ENCODE measurements at regions not wholly inside any gene's neighbourhood (a gene's known extent, or its start where the extent isn't known, plus 50 kb on each side); places are given as distances from the start of the nearest gene placed in this dataset.

GRCh38 chr12:125434131-125434530, 368.9 kb downstream of the AACS start:
- H3K36me3 ChIP-seq (ENCODE audit: control insufficient read depth in 2 of 2, insufficient read depth in 2 of 2, low read length in 2 of 2) = no peaks in the 10 kb centered on the region
- H3K9ac ChIP-seq (ENCODE audit: low read depth in 1 of 2, low read length in 2 of 2) = no peak overlapping the region
- H3K9me3 ChIP-seq (ENCODE audit: control insufficient read depth in 2 of 2, low read length in 2 of 2) = no peaks in the 10 kb centered on the region
- no peak overlapping the region for H3K27ac ChIP-seq (ENCODE audit: low read depth in 2 of 2, low read length in 2 of 2)
- H3K27me3 ChIP-seq (ENCODE audit: control insufficient read depth in 2 of 2, insufficient read depth in 2 of 2, low read length in 2 of 2) = no peaks in the 10 kb centered on the region
- no peak overlapping the region for H3K4me3 ChIP-seq (ENCODE audit: low read length in 2 of 2)
- H3K4me1 ChIP-seq (ENCODE audit: control insufficient read depth in 2 of 2, insufficient read depth in 2 of 2, low read length in 2 of 2) = no peaks in the 10 kb centered on the region

GRCh38 chr12:125434936-125435443, 369.8 kb downstream of the AACS start:
- H3K27me3 ChIP-seq (ENCODE audit: control insufficient read depth in 2 of 2, insufficient read depth in 2 of 2, low read length in 2 of 2) = no peaks in the 10 kb centered on the region
- H3K27ac ChIP-seq (ENCODE audit: low read depth in 2 of 2, low read length in 2 of 2) = no peak overlapping the region
- no peak overlapping the region for H3K9ac ChIP-seq (ENCODE audit: low read depth in 1 of 2, low read length in 2 of 2)
- H3K4me3 ChIP-seq (ENCODE audit: low read length in 2 of 2) = no peak overlapping the region
- H3K9me3 ChIP-seq (ENCODE audit: control insufficient read depth in 2 of 2, low read length in 2 of 2) = no peaks in the 10 kb centered on the region
- no peaks in the 10 kb centered on the region for H3K36me3 ChIP-seq (ENCODE audit: control insufficient read depth in 2 of 2, insufficient read depth in 2 of 2, low read length in 2 of 2)
- H3K4me1 ChIP-seq (ENCODE audit: control insufficient read depth in 2 of 2, insufficient read depth in 2 of 2, low read length in 2 of 2) = no peaks in the 10 kb centered on the region

- Histone ChIP-seq H3K9ac (ENCODE audit: low read depth in 1 of 2, low read length in 2 of 2) (no peak overlapping the region), H3K9me3 (ENCODE audit: control insufficient read depth in 2 of 2, low read length in 2 of 2) (no peaks in the 10 kb centered on the region), H3K27me3 (ENCODE audit: control insufficient read depth in 2 of 2, insufficient read depth in 2 of 2, low read length in 2 of 2) (no peaks in the 10 kb centered on the region), H3K27ac (ENCODE audit: low read depth in 2 of 2, low read length in 2 of 2) (no peak overlapping the region), H3K4me1 (ENCODE audit: control insufficient read depth in 2 of 2, insufficient read depth in 2 of 2, low read length in 2 of 2) (no peaks in the 10 kb centered on the region), H3K36me3 (ENCODE audit: control insufficient read depth in 2 of 2, insufficient read depth in 2 of 2, low read length in 2 of 2) (no peaks in the 10 kb centered on the region), H3K4me3 (ENCODE audit: low read length in 2 of 2) (no peak overlapping the region)
These were observed 370.6 kb downstream of the AACS start for GRCh38 chr12:125435871-125436270.

- Histone ChIP-seq H3K27ac (ENCODE audit: low read depth in 2 of 2, low read length in 2 of 2) (no peak overlapping the region), H3K27me3 (ENCODE audit: control insufficient read depth in 2 of 2, insufficient read depth in 2 of 2, low read length in 2 of 2) (no peaks in the 10 kb centered on the region), H3K9me3 (ENCODE audit: control insufficient read depth in 2 of 2, low read length in 2 of 2) (no peaks in the 10 kb centered on the region)
These were observed 371.5 kb downstream of the AACS start for GRCh38 chr12:125436686-125437085.

GRCh38 chr12:125440399-125440798, 375.2 kb downstream of the AACS start:
- Histone ChIP-seq H3K4me1 (ENCODE audit: control insufficient read depth in 2 of 2, insufficient read depth in 2 of 2, low read length in 2 of 2) (no peaks in the 10 kb centered on the region), H3K27ac (ENCODE audit: low read depth in 2 of 2, low read length in 2 of 2) (no peak overlapping the region), H3K4me3 (ENCODE audit: low read length in 2 of 2) (no peak overlapping the region), H3K36me3 (ENCODE audit: control insufficient read depth in 2 of 2, insufficient read depth in 2 of 2, low read length in 2 of 2) (no peaks in the 10 kb centered on the region), H3K27me3 (ENCODE audit: control insufficient read depth in 2 of 2, insufficient read depth in 2 of 2, low read length in 2 of 2) (no peaks in the 10 kb centered on the region), H3K9ac (ENCODE audit: low read depth in 1 of 2, low read length in 2 of 2) (no peak overlapping the region), H3K9me3 (ENCODE audit: control insufficient read depth in 2 of 2, low read length in 2 of 2) (no peaks in the 10 kb centered on the region)

More at GRCh38 chr12:125436686-125437085, 371.5 kb downstream of the AACS start:
- H3K4me3 ChIP-seq (ENCODE audit: low read length in 2 of 2) = no peak overlapping the region
- no peaks in the 10 kb centered on the region for H3K4me1 ChIP-seq (ENCODE audit: control insufficient read depth in 2 of 2, insufficient read depth in 2 of 2, low read length in 2 of 2)
- H3K36me3 ChIP-seq (ENCODE audit: control insufficient read depth in 2 of 2, insufficient read depth in 2 of 2, low read length in 2 of 2) = no peaks in the 10 kb centered on the region
- no peak overlapping the region for H3K9ac ChIP-seq (ENCODE audit: low read depth in 1 of 2, low read length in 2 of 2)

- H3K9ac ChIP-seq (ENCODE audit: low read depth in 1 of 2, low read length in 2 of 2) = no peak overlapping the region
- no peak overlapping the region for H3K4me3 ChIP-seq (ENCODE audit: low read length in 2 of 2)
- no peaks in the 10 kb centered on the region for H3K4me1 ChIP-seq (ENCODE audit: control insufficient read depth in 2 of 2, insufficient read depth in 2 of 2, low read length in 2 of 2)
- no peaks in the 10 kb centered on the region for H3K27me3 ChIP-seq (ENCODE audit: control insufficient read depth in 2 of 2, insufficient read depth in 2 of 2, low read length in 2 of 2)
- no peak overlapping the region for H3K27ac ChIP-seq (ENCODE audit: low read depth in 2 of 2, low read length in 2 of 2)
- no peaks in the 10 kb centered on the region for H3K36me3 ChIP-seq (ENCODE audit: control insufficient read depth in 2 of 2, insufficient read depth in 2 of 2, low read length in 2 of 2)
- no peaks in the 10 kb centered on the region for H3K9me3 ChIP-seq (ENCODE audit: control insufficient read depth in 2 of 2, low read length in 2 of 2)
These were observed 378.1 kb downstream of the AACS start for GRCh38 chr12:125443341-125443740.

- H3K9ac ChIP-seq (ENCODE audit: low read depth in 1 of 2, low read length in 2 of 2) = no peak overlapping the region
- no peaks in the 10 kb centered on the region for H3K9me3 ChIP-seq (ENCODE audit: control insufficient read depth in 2 of 2, low read length in 2 of 2)
- no peak overlapping the region for H3K4me3 ChIP-seq (ENCODE audit: low read length in 2 of 2)
- no peaks in the 10 kb centered on the region for H3K27me3 ChIP-seq (ENCODE audit: control insufficient read depth in 2 of 2, insufficient read depth in 2 of 2, low read length in 2 of 2)
- H3K36me3 ChIP-seq (ENCODE audit: control insufficient read depth in 2 of 2, insufficient read depth in 2 of 2, low read length in 2 of 2) = no peaks in the 10 kb centered on the region
- no peaks in the 10 kb centered on the region for H3K4me1 ChIP-seq (ENCODE audit: control insufficient read depth in 2 of 2, insufficient read depth in 2 of 2, low read length in 2 of 2)
- no peak overlapping the region for H3K27ac ChIP-seq (ENCODE audit: low read depth in 2 of 2, low read length in 2 of 2)
These were observed 386.2 kb downstream of the AACS start for GRCh38 chr12:125451408-125451807.

GRCh38 chr12:125453751-125454150, 388.5 kb downstream of the AACS start:
- no peaks in the 10 kb centered on the region for H3K4me1 ChIP-seq (ENCODE audit: control insufficient read depth in 2 of 2, insufficient read depth in 2 of 2, low read length in 2 of 2)
- H3K27ac ChIP-seq (ENCODE audit: low read depth in 2 of 2, low read length in 2 of 2) = no peak overlapping the region
- H3K27me3 ChIP-seq (ENCODE audit: control insufficient read depth in 2 of 2, insufficient read depth in 2 of 2, low read length in 2 of 2) = no peaks in the 10 kb centered on the region
- H3K9ac ChIP-seq (ENCODE audit: low read depth in 1 of 2, low read length in 2 of 2) = no peak overlapping the region
- H3K4me3 ChIP-seq (ENCODE audit: low read length in 2 of 2) = no peak overlapping the region
- H3K9me3 ChIP-seq (ENCODE audit: control insufficient read depth in 2 of 2, low read length in 2 of 2) = no peaks in the 10 kb centered on the region
- no peaks in the 10 kb centered on the region for H3K36me3 ChIP-seq (ENCODE audit: control insufficient read depth in 2 of 2, insufficient read depth in 2 of 2, low read length in 2 of 2)

- no peaks in the 10 kb centered on the region for H3K4me1 ChIP-seq (ENCODE audit: control insufficient read depth in 2 of 2, insufficient read depth in 2 of 2, low read length in 2 of 2)
- H3K4me3 ChIP-seq (ENCODE audit: low read length in 2 of 2) = no peak overlapping the region
- H3K27ac ChIP-seq (ENCODE audit: low read depth in 2 of 2, low read length in 2 of 2) = no peak overlapping the region
- no peaks in the 10 kb centered on the region for H3K27me3 ChIP-seq (ENCODE audit: control insufficient read depth in 2 of 2, insufficient read depth in 2 of 2, low read length in 2 of 2)
- H3K36me3 ChIP-seq (ENCODE audit: control insufficient read depth in 2 of 2, insufficient read depth in 2 of 2, low read length in 2 of 2) = no peaks in the 10 kb centered on the region
- no peak overlapping the region for H3K9ac ChIP-seq (ENCODE audit: low read depth in 1 of 2, low read length in 2 of 2)
- no peaks in the 10 kb centered on the region for H3K9me3 ChIP-seq (ENCODE audit: control insufficient read depth in 2 of 2, low read length in 2 of 2)
These were observed 389.1 kb downstream of the AACS start for GRCh38 chr12:125454291-125454690.

GRCh38 chr12:125454786-125455480, 389.7 kb downstream of the AACS start:
- no peak overlapping the region for H3K27ac ChIP-seq (ENCODE audit: low read depth in 2 of 2, low read length in 2 of 2)
- H3K4me1 ChIP-seq (ENCODE audit: control insufficient read depth in 2 of 2, insufficient read depth in 2 of 2, low read length in 2 of 2) = no peaks in the 10 kb centered on the region
- H3K9me3 ChIP-seq (ENCODE audit: control insufficient read depth in 2 of 2, low read length in 2 of 2) = no peaks in the 10 kb centered on the region
- no peaks in the 10 kb centered on the region for H3K27me3 ChIP-seq (ENCODE audit: control insufficient read depth in 2 of 2, insufficient read depth in 2 of 2, low read length in 2 of 2)
- no peak overlapping the region for H3K4me3 ChIP-seq (ENCODE audit: low read length in 2 of 2)
- H3K36me3 ChIP-seq (ENCODE audit: control insufficient read depth in 2 of 2, insufficient read depth in 2 of 2, low read length in 2 of 2) = no peaks in the 10 kb centered on the region
- H3K9ac ChIP-seq (ENCODE audit: low read depth in 1 of 2, low read length in 2 of 2) = no peak overlapping the region
